GM18867 (cell line): ENCODE measurements at regions not wholly inside any gene's neighbourhood (a gene's known extent, or its start where the extent isn't known, plus 50 kb on each side); places are given as distances from the start of the nearest gene placed in this dataset.

ENCODE experiments used
- ATAC-seq: cut with Tn5 transposase; IDR thresholded peaks from one replicate; pipeline ENCODE4 v1.9.1; 2021; ENCODE audit warnings: mild to moderate bottlenecking, moderate library complexity; ENCODE audit not compliant: unreplicated experiment

- no peak for ATAC-seq
Observed at GRCh38 chr3:59451800-59452746, 402.2 kb upstream of the CFAP20DC start.

GRCh38 chr3:59450946-59451763 is 401.3 kb upstream of the CFAP20DC start:
- ATAC-seq, result peak; percentile 95

- ATAC-seq, result no peak
Observed at GRCh38 chr3:59450437-59450836, 400.6 kb upstream of the CFAP20DC start.

- ATAC-seq, result no peak
Observed at GRCh38 chr3:59446775-59447465, 397.1 kb upstream of the CFAP20DC start.

GRCh38 chr3:59444676-59445075 is 394.9 kb upstream of the CFAP20DC start:
- ATAC-seq, result no peak

GRCh38 chr3:59444294-59444671 is 394.5 kb upstream of the CFAP20DC start:
- ATAC-seq, result peak; percentile 75

GRCh38 chr3:59443618-59444293 is 393.9 kb upstream of the CFAP20DC start:
- ATAC-seq, result peak; percentile 28

- ATAC-seq, result no peak
Observed at GRCh38 chr3:59442046-59442445, 392.2 kb upstream of the CFAP20DC start.

GRCh38 chr3:59440285-59441028 is 390.6 kb upstream of the CFAP20DC start:
- ATAC-seq, result no peak

GRCh38 chr3:59438492-59438891 is 388.7 kb upstream of the CFAP20DC start:
- ATAC-seq, result no peak

- no peak for ATAC-seq
Observed at GRCh38 chr3:59436164-59436958, 386.5 kb upstream of the CFAP20DC start.

- no peak for ATAC-seq
Observed at GRCh38 chr3:59433546-59433945, 383.7 kb upstream of the CFAP20DC start.

- ATAC-seq, result no peak
Observed at GRCh38 chr3:59432665-59433064, 382.8 kb upstream of the CFAP20DC start.

- no peak for ATAC-seq
Observed at GRCh38 chr3:59430341-59430740, 380.5 kb upstream of the CFAP20DC start.

- no peak for ATAC-seq
Observed at GRCh38 chr3:59429198-59429597, 379.4 kb upstream of the CFAP20DC start.

- ATAC-seq, result no peak
Observed at GRCh38 chr3:59426821-59427565, 377.2 kb upstream of the CFAP20DC start.

GRCh38 chr3:59425942-59426341 is 376.1 kb upstream of the CFAP20DC start:
- ATAC-seq, result peak; percentile 56

- no peak for ATAC-seq
Observed at GRCh38 chr3:59425371-59425770, 375.5 kb upstream of the CFAP20DC start.
